GM23338 (cell line): ENCODE measurements at regions not wholly inside any gene's neighbourhood (a gene's known extent, or its start where the extent isn't known, plus 50 kb on each side); places are given as distances from the start of the nearest gene placed in this dataset.

Experiments
- CTCF ChIP-seq, 2 experiments: fragments of 200-600 bp in 1 of 2; sonication (generic) in 1 of 2; conservative IDR thresholded peaks; 2 replicates each; pipeline versions ENCODE4 v1.5.1 to v1.6.1; 2016 to 2017; ENCODE audit warnings: antibody characterized with exemption in 2 of 2, low read depth in 2 of 2, mild to moderate bottlenecking in 2 of 2, moderate library complexity in 1 of 2
- EZH2 ChIP-seq: fragments of 200-600 bp; sonication (generic); IDR thresholded peaks from one replicate; pipeline ENCODE4 v1.8.0; 2017; ENCODE audit warnings: antibody characterized with exemption, mild to moderate bottlenecking, low read depth; ENCODE audit not compliant: unreplicated experiment
- EZH2phosphoT487 ChIP-seq: fragments of 200-600 bp; sonication (generic); IDR thresholded peaks from one replicate; pipeline ENCODE4 v1.8.1; 2018; ENCODE audit warnings: antibody characterized with exemption; ENCODE audit not compliant: unreplicated experiment
- JUNB ChIP-seq: IDR thresholded peaks from one replicate; pipeline ENCODE4 v1.6.1; 2016; ENCODE audit warnings: antibody characterized with exemption; ENCODE audit not compliant: unreplicated experiment
- POLR2AphosphoS5 ChIP-seq: IDR thresholded peaks from 2 replicates; pipeline ENCODE4 v1.6.1; 2016; ENCODE audit warnings: antibody characterized with exemption, low read depth
- ZNF462 ChIP-seq: fragments of 250-450 bp; sonication (Bioruptor Pico); IDR thresholded peaks from 2 replicates; pipeline ENCODE4 v1.5.0; 2020; ENCODE audit warnings: mild to moderate bottlenecking, moderate library complexity

- no peak for TF ChIP-seq CTCF (conservative IDR thresholded peaks at IDR 0.05; ENCODE audit: low read depth in 2 of 2)
- no peak for TF ChIP-seq EZH2phosphoT487
- TF ChIP-seq EZH2: no peak
- TF ChIP-seq POLR2AphosphoS5: no peak
- TF ChIP-seq JUNB: no peak
- TF ChIP-seq ZNF462 (CRISPR knock-in tag): no peak
Measured at GRCh38 chr2:111684611-111685010, 199.4 kb downstream of the ANAPC1 start.
